ENCODE measurements at regions not wholly inside any gene's neighbourhood (a gene's known extent, or its start where the extent isn't known, plus 50 kb on each side); places are given as distances from the start of the nearest gene placed in this dataset.

DNA sequence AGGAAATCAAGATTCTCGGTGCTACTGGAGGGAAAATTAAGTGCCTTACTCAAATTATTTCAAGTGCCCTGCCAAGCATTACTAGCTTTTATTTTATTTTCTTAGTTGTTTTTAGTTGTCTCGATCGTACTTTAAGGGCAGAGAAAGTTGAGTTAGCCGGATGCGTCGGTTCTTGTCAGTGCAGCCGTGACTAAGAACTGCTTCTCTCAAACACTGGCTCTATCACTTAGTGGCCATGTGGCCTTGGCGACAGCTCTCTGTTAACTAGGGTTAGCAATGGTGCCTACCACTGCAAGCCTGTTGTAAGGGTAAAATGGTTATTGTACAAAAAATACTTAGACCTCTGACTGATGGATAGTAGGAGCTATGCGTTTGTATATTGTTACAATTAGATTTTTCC is 227.8 kb downstream of the KATNAL1 start:
- H3K4me3 ChIP-seq (ENCODE audit: low read depth, low read length): no peak overlapping the region
- TF ChIP-seq, protein P1, sequence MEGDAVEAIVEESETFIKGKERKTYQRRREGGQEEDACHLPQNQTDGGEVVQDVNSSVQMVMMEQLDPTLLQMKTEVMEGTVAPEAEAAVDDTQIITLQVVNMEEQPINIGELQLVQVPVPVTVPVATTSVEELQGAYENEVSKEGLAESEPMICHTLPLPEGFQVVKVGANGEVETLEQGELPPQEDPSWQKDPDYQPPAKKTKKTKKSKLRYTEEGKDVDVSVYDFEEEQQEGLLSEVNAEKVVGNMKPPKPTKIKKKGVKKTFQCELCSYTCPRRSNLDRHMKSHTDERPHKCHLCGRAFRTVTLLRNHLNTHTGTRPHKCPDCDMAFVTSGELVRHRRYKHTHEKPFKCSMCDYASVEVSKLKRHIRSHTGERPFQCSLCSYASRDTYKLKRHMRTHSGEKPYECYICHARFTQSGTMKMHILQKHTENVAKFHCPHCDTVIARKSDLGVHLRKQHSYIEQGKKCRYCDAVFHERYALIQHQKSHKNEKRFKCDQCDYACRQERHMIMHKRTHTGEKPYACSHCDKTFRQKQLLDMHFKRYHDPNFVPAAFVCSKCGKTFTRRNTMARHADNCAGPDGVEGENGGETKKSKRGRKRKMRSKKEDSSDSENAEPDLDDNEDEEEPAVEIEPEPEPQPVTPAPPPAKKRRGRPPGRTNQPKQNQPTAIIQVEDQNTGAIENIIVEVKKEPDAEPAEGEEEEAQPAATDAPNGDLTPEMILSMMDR (IDR thresholded peaks at IDR 0.05; ENCODE audit: low read depth, low read length): no peak

DNA sequence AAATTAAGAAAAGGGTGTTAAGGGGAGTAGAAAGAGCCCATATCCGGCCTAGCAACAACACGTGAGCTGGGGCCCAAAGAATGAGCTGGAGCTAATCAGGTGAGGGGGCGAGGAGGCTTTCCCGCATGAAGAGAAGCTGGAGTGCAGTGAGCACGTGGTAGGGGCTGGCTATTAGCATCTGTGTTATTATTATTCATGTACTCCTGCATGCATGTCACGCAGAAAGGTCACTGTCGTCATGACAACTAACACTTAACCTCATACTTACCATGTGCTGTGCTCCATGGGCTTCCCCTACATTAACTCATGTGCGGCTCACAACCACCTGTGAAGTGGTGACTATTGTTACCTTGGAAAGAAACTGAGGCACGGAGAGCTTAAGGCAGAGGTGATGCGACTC is 227.6 kb upstream of the UBL3 start:
- no peak overlapping the region for H3K4me3 ChIP-seq (ENCODE audit: low read depth, low read length)
- TF ChIP-seq, protein P1 (IDR thresholded peaks at IDR 0.05; ENCODE audit: low read depth, low read length): no peak

DNA sequence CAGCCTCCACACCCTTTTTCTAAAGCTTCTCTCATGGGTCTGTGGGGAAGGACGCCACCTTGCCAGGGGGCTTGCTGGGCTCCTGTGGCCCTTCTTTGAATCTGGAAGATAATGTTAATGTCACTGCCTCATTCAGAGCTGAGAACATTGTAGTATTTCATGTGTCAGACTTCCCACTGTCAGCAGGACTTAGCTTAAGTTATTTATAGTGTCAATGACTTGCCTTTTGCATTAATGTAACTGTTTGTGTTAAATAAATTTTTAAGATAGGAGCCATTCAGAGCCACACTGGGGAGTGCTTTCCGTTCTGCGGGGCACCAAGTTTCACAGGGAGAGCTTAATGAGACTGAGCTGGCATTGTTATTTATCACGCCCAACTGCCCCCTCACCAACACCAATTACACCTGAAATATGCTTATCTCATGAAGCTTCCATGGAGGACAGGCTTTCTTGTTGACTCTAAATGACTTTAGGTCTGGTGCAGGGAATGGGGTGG is 226.9 kb upstream of the UBL3 start:
- TF ChIP-seq, protein P1 (IDR thresholded peaks at IDR 0.05; ENCODE audit: low read depth, low read length): no peak
- H3K4me3 ChIP-seq (ENCODE audit: low read depth, low read length): no peak overlapping the region

DNA sequence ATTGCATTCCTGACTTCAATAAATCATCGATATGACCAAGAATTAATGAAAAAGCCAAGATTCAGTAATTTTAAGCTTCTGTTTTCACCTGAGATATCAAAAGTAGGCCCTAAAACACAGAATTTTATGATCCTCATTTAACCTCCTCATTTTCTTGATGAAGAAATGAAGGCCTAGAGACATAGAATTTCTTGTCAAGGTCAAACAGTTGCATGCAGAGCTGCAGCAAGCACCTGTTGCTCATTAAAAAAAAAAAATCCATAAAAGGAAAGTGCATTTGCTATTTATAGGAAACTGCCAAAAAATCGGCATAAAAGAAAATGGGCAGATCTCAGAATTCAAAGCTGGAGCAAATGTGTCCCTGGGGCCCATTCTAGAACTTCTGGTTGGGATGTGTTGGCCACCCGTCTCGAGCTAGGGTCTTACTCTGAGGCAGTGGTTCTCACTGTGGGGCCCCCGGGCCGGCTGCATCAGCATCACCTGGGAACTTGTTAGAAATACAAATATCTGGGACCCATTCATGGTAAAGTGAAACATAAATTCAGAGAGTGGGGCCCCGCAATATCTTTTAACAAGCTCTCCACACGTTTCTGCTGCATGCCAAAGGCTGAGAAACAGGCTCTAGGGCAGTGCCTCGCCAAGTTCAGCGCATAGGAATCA is 224.7 kb upstream of the UBL3 start:
- TF ChIP-seq, protein P1 (IDR thresholded peaks at IDR 0.05; ENCODE audit: low read depth, low read length): no peak
- H3K4me3 ChIP-seq (ENCODE audit: low read depth, low read length): no peak overlapping the region

DNA sequence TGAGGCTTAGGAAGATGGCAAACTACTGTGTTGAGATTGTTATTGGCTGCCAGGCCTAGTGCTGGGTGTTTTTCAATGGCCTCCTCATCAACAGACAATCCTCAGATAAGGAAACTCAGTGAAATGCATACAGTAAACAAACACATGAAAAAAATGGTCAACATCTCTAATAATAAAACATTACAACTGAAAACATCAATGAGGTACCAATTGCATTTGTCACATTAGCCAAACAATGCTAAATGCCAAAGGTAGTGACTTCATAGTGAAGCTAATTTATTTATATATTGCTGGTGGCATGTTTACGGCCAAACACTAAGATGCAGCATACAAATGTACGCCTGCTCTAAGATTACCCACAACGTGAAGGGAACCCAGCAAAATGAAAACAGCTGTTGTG is 224.0 kb upstream of the UBL3 start:
- no peak overlapping the region for H3K4me3 ChIP-seq (ENCODE audit: low read depth, low read length)
- TF ChIP-seq, protein P1 (IDR thresholded peaks at IDR 0.05; ENCODE audit: low read depth, low read length): no peak

DNA sequence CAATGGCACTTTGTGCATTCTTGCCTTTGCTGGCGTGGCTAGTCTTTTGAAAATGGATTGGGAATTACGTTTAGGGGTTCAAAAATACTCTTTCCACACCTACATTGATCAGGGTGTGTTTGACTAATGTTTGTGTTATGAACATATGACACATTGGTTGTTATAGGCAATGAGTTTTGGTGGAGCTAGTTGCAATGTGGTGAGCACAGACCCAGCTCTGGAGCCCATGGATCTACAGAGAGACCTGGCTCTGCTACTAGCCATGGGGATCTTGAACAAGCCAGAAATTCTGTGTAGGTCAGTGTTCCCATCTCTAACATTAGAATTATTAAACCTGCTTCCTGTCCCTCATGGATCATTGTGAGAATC is 222.4 kb upstream of the UBL3 start:
- no peak overlapping the region for H3K4me3 ChIP-seq (ENCODE audit: low read depth, low read length)
- TF ChIP-seq, protein P1 (IDR thresholded peaks at IDR 0.05; ENCODE audit: low read depth, low read length): no peak

DNA sequence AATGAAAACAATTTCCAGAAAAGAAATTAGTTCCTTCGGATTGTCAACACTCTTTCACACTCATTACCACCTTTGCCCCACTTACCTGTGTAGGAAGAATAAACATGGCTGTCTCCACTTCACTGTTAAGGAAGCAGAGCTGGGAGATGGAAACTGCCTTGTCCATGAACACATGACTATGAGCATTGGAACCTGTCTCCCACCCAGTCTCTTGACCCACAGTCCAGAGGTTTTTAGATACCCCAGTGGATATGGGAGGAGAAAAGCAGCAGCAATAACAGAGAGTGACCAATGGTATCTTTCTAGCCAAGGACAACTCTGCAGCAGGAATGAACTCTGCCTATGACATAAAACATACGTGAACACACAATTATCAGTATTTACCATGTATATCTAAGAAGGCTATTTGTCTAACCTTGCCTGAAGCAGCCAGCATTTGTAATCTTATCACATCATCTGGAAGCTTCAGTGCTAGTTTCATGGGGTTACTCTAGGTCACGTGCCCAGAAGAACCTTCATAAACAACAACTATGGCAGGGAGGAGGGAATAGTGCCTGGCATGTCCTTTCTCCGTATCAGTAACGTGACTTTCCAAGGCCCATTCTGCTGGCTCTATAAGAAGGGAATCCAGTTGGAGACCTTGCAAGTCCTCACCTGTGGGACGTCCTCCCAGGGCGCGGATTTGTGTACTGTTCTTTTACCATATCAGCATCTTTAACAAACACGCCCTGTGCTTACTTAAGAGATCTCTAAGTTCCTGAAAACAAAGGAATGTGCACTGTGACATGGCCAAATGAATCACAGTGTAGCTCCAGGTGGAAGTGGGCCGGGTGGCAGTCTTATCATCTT is 221.8 kb upstream of the UBL3 start:
- H3K4me3 ChIP-seq (ENCODE audit: low read depth, low read length): no peak overlapping the region
- TF ChIP-seq, protein P1 (IDR thresholded peaks at IDR 0.05; ENCODE audit: low read depth, low read length): no peak
